ENCODE measurements at regions not wholly inside any gene's neighbourhood (a gene's known extent, or its start where the extent isn't known, plus 50 kb on each side); places are given as distances from the start of the nearest gene placed in this dataset.

DNA sequence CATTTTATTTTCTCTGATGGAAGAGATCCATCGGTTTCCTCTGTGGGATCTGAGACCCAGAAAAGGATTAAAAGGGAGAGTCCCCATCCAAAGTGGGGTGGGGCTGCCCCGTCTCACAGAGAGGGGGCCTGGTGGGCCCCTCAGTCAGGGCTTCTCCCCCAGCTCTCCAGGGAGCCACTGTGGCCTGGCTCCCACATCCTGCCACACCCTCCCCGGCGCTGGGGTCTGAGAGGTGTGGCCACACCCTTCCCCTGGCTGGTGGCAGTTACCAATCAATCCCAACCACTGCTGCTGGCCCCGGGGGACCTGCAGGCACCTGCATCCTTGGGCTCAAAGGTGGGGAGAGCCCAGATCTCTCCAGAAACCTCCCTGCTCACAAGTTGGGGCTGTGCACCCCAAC lies 161.8 kb upstream of the IQSEC1 start:
- no peak for DNase-seq
- H3K27me3 ChIP-seq = no peaks in the 10 kb centered on the region
- H3K9me3 ChIP-seq = no peaks in the 10 kb centered on the region
- no peaks in the 10 kb centered on the region for H3K36me3 ChIP-seq
- TF ChIP-seq, protein P1, sequence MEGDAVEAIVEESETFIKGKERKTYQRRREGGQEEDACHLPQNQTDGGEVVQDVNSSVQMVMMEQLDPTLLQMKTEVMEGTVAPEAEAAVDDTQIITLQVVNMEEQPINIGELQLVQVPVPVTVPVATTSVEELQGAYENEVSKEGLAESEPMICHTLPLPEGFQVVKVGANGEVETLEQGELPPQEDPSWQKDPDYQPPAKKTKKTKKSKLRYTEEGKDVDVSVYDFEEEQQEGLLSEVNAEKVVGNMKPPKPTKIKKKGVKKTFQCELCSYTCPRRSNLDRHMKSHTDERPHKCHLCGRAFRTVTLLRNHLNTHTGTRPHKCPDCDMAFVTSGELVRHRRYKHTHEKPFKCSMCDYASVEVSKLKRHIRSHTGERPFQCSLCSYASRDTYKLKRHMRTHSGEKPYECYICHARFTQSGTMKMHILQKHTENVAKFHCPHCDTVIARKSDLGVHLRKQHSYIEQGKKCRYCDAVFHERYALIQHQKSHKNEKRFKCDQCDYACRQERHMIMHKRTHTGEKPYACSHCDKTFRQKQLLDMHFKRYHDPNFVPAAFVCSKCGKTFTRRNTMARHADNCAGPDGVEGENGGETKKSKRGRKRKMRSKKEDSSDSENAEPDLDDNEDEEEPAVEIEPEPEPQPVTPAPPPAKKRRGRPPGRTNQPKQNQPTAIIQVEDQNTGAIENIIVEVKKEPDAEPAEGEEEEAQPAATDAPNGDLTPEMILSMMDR (IDR thresholded peaks at IDR 0.05) = no peak
- H3K4me1 ChIP-seq = no peaks in the 10 kb centered on the region
- ATAC-seq = no peak
- no peak overlapping the region for H3K4me3 ChIP-seq
- intact Hi-C loops (cut with DNase I) = no loop called here
- H3K27ac ChIP-seq = no peak overlapping the region

DNA sequence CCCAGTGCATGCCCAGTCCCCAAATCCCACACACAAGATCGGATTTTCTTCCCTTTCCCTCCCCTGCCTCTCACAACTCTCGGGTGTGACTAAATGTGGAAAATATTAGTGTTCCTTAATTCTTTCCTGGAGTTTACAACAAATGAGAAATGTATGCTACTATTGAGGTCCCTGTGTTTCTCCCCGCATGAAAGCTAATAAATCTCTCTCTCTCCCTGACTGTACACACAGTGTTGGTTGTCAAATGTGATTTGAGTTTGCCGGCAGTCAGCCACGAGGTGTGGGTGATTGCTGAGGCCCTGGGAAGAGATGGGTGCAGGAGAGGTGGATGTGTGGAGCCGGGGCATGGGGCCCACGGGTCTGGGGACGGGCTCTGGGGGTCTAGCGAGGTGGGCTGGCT lies 161.4 kb upstream of the IQSEC1 start:
- TF ChIP-seq, protein P1 (IDR thresholded peaks at IDR 0.05) = no peak
- intact Hi-C loops (cut with DNase I) = no loop called here
- no peaks in the 10 kb centered on the region for H3K27me3 ChIP-seq
- H3K27ac ChIP-seq = no peak overlapping the region
- ATAC-seq (no peak), DNase-seq (no peak)
- no peak overlapping the region for H3K4me3 ChIP-seq
- no peaks in the 10 kb centered on the region for H3K9me3 ChIP-seq
- no peaks in the 10 kb centered on the region for H3K4me1 ChIP-seq
- H3K36me3 ChIP-seq = no peaks in the 10 kb centered on the region

DNA sequence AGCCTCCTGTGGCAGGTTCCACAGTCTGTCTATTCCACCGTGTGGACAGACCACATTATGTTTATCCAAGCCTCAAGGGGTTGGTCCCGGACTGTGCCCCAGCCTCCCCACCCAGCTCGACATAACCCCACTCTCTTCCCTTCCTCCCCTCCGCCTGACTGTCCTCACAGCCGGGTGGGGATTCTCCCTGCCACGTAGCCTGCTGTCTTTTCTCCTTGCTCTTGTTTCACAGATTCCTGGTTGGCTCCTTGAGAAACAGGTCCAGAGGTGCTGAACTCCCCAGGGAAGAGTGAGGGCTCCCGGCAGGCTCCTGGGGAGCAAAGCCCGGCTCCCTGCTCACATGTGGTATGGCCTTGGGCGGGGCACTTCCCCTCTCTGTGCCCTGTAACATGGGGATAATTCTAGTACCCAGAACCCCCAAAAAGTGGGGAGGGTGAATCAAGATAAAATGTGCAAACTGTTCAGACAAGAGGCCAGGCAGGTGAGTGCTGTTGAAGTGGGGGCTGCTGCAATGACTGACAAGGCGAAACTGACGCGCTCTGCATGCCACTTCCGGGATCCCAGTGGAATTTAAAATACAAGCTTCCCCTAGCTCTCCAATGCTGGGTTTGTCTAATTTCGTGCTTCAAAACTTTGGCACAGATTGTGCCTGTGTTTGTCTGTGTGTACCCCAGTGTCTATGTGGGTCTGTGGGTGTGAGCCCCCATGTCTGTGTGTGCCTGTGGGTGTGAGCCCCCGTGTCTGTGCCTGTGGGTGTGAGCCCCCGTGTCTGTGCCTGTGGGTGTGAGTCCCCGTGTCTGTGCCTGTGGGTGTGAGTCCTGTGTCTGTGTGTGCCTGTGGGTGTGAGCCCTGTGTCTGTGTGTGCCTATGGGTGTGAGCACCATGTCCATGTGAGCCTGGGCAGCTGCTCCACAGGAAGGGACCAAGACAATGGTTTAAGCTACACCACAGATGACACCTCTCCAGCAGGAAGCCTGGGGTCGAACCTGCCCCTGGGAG lies 160.6 kb upstream of the IQSEC1 start:
- peak; percentile 26 for ATAC-seq

DNA sequence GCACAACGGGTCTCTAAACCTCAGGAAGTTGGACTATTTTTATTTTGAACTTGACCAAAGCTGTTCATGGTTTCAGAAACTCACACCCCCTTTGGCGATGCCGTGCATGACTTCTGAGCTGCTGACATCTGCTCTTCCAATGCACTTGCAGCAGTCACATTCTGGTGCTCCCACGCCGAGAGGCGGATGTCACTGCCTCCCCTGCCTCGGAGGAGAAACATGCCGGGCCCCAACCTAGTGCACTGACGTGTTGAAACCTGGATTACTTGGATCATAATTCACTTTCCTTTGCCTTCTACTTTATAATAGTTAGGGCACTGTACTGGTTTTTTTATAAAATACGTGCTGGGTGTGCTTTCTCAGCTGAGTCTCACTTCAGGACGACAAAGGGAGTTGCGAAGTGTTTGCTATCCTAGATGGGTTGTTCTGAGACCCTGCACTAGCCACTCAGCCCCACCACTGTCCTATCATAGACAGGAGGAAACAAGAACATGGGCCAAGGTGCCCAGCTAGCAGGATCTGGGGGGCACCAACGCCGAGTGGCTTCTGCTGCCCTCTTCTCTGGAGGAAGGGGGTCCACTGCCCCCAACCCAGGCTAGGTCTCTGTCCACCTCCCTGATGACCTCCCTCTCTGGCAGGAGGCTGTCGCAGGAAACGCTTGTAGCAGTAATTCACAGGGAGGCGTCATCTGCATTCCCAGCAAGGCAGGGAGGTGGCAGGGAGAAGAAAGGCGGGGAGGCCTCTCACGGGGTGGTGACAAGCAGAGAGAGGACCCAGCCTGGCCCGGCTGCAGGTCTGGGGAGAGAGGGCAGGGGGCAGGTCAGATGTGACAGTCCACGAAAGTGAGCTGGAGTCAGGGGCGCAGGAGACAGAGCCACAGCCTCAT lies 158.8 kb upstream of the IQSEC1 start:
- intact Hi-C loops (cut with DNase I) = no loop called here
- ATAC-seq (no peak), DNase-seq (no peak)

More for the DNA sequence above, 160.6 kb upstream of the IQSEC1 start:
- intact Hi-C loops (cut with DNase I) = no loop called here
- TF ChIP-seq, protein P1 (IDR thresholded peaks at IDR 0.05) = no peak
- no peaks in the 10 kb centered on the region for H3K27me3 ChIP-seq
- H3K27ac ChIP-seq = no peak overlapping the region
- H3K36me3 ChIP-seq = no peaks in the 10 kb centered on the region
- H3K4me3 ChIP-seq = no peak overlapping the region
- H3K4me1 ChIP-seq = no peaks in the 10 kb centered on the region
- DNase-seq = no peak
- H3K9me3 ChIP-seq = no peaks in the 10 kb centered on the region

DNA sequence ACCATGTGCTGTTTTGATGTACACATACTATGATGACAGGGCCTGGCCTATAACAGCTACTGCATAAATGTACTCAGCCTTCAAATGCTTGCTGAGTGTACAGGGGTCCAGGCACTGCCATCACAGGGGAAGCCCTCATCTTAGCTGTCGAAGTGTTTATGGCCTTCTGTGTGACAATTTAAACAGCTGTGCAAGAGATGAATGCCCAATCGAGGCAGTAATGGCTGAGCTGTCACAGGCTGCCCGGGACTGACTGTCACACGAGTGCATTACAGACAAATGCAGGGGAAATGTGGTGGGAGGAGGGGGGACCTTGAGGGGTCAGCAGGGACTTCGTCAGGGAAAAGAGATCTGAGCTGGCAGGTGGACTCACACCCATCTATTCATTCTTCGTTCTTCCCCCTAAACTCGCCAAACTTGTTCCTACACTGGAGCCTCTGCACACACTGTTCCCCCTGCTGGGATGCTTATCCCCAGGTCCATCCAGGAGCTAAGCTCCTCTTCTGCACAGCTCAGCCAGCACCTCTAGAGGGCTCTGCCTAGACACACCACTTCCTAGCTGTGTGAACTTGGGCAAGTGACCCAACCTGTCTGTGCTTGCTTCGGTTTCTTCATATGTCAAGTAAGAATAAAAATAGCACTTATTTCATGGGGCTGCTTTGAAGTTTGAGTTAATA lies 156.2 kb upstream of the IQSEC1 start:
- Histone ChIP-seq H3K36me3 (no peaks in the 10 kb centered on the region), H3K27me3 (no peaks in the 10 kb centered on the region), H3K4me3 (no peak overlapping the region), H3K27ac (no peak overlapping the region), H3K4me1 (no peaks in the 10 kb centered on the region), H3K9me3 (no peaks in the 10 kb centered on the region)
- intact Hi-C loops (cut with DNase I) = no loop called here
- DNase-seq (no peak), ATAC-seq (peak; percentile 37)
- TF ChIP-seq, protein P1 (IDR thresholded peaks at IDR 0.05) = peak; percentile 28

More for the DNA sequence above, 158.8 kb upstream of the IQSEC1 start:
- TF ChIP-seq, protein P1 (IDR thresholded peaks at IDR 0.05) = no peak
- Histone ChIP-seq H3K36me3 (no peaks in the 10 kb centered on the region), H3K9me3 (no peaks in the 10 kb centered on the region), H3K4me3 (no peak overlapping the region), H3K27me3 (no peaks in the 10 kb centered on the region), H3K4me1 (no peaks in the 10 kb centered on the region), H3K27ac (no peak overlapping the region)
